HEK293 (cell line): ENCODE measurements at regions not wholly inside any gene's neighbourhood (a gene's known extent, or its start where the extent isn't known, plus 50 kb on each side); places are given as distances from the start of the nearest gene placed in this dataset.

Source experiments
- CTCF ChIA-PET: fragments of 350-600 bp; formaldehyde crosslinking; extraction: SDS; loops from one replicate; lab custom pipeline; 2021; ENCODE audit warnings: antibody characterized with exemption; lab: Yijun Ruan, JAX
- POLR2A ChIA-PET: fragments of 300-600 bp; formaldehyde crosslinking; extraction: SDS; loops from one replicate; lab custom pipeline; 2020; ENCODE audit warnings: antibody characterized with exemption, inconsistent platforms; lab: Yijun Ruan, JAX
- H3K27ac ChIP-seq: fragments of 200-500 bp; sonication (Bioruptor generic); 2 replicates; pipeline ENCODE4 v1.5.1; 2014; ENCODE audit warnings: low read depth, low read length, control low read depth, inconsistent platforms; ENCODE audit errors: extremely low read depth
- H3K36me3 ChIP-seq, 2 experiments: fragments of 200-500 bp in 1 of 2; sonication (Bioruptor generic) in 1 of 2; 1 replicate in 1 of 2; 2 replicates in 1 of 2; pipeline ENCODE4 v1.5.1; 2014 to 2017; ENCODE audit warnings: inconsistent platforms in 2 of 2, low read length in 2 of 2; ENCODE audit not compliant: control insufficient read depth in 2 of 2, insufficient read depth in 1 of 2
- H3K4me1 ChIP-seq: fragments of 200-500 bp; sonication (Bioruptor generic); 2 replicates; pipeline ENCODE4 v1.5.1; 2014; ENCODE audit warnings: mild to moderate bottlenecking, low read length, inconsistent platforms; ENCODE audit not compliant: control insufficient read depth, insufficient read depth
- H3K4me3 ChIP-seq: 2 replicates; pipeline ENCODE4 v1.5.1; 2011; ENCODE audit warnings: low read depth, mild to moderate bottlenecking, control low read depth, low read length, moderate library complexity
- H3K9me3 ChIP-seq: fragments of 200-500 bp; sonication (Bioruptor generic); 2 replicates; pipeline ENCODE4 v1.5.1; 2014; ENCODE audit warnings: low read depth, low read length, inconsistent platforms; ENCODE audit not compliant: control insufficient read depth, insufficient read depth
- PRDM2 ChIP-seq: fragments of 450-650 bp; formaldehyde crosslinking; IDR thresholded peaks from 2 replicates; pipeline ENCODE4 v1.5.1; 2016; ENCODE audit warnings: missing biosample characterization, missing genetic modification characterization, borderline replicate concordance
- REST ChIP-seq: fragments of 450-650 bp; formaldehyde crosslinking; IDR thresholded peaks from 2 replicates; pipeline ENCODE4 v1.5.1; 2016; ENCODE audit warnings: missing biosample characterization, missing genetic modification characterization
- SCRT2 ChIP-seq: fragments of 450-650 bp; formaldehyde crosslinking; IDR thresholded peaks from 2 replicates; pipeline ENCODE4 v1.5.1; 2016; ENCODE audit warnings: missing biosample characterization, missing genetic modification characterization
- YY1 ChIP-seq: fragments of 450-650 bp; formaldehyde crosslinking; IDR thresholded peaks from 2 replicates; pipeline ENCODE4 v1.5.1; 2018; ENCODE audit warnings: missing biosample characterization, missing genetic modification characterization
- YY2 ChIP-seq: fragments of 450-650 bp; formaldehyde crosslinking; IDR thresholded peaks from 2 replicates; pipeline ENCODE4 v1.5.1; 2016; ENCODE audit warnings: missing biosample characterization, missing genetic modification characterization
- ZBTB17 ChIP-seq: fragments of 450-650 bp; formaldehyde crosslinking; IDR thresholded peaks from 2 replicates; pipeline ENCODE4 v1.5.1; 2016; ENCODE audit warnings: missing biosample characterization, missing genetic modification characterization
- ZBTB49 ChIP-seq: fragments of 450-650 bp; formaldehyde crosslinking; IDR thresholded peaks from 2 replicates; pipeline ENCODE4 v1.5.1; 2016; ENCODE audit warnings: missing biosample characterization, missing genetic modification characterization, low read depth
- ZNF157 ChIP-seq: fragments of 450-650 bp; formaldehyde crosslinking; IDR thresholded peaks from 2 replicates; pipeline ENCODE4 v1.5.1; 2016; ENCODE audit warnings: missing biosample characterization, missing genetic modification characterization
- ZNF174 ChIP-seq: fragments of 450-650 bp; formaldehyde crosslinking; IDR thresholded peaks from 2 replicates; pipeline ENCODE4 v1.5.0; 2017; ENCODE audit warnings: missing biosample characterization, mild to moderate bottlenecking, missing genetic modification characterization
- ZNF280D ChIP-seq: fragments of 450-650 bp; formaldehyde crosslinking; IDR thresholded peaks from 2 replicates; pipeline ENCODE4 v1.5.1; 2016; ENCODE audit warnings: missing biosample characterization, missing genetic modification characterization
- ZNF292 ChIP-seq: fragments of 450-650 bp; formaldehyde crosslinking; IDR thresholded peaks from 2 replicates; pipeline ENCODE4 v1.5.1; 2016; ENCODE audit warnings: low read depth, missing biosample characterization, missing genetic modification characterization, borderline replicate concordance
- ZNF48 ChIP-seq: fragments of 450-650 bp; formaldehyde crosslinking; IDR thresholded peaks from 2 replicates; pipeline ENCODE4 v1.5.1; 2016; ENCODE audit warnings: missing biosample characterization, missing genetic modification characterization
- ZNF555 ChIP-seq: fragments of 450-650 bp; formaldehyde crosslinking; conservative IDR thresholded peaks from 2 replicates; pipeline ENCODE4 v1.5.1; 2017; ENCODE audit warnings: missing biosample characterization, mild to moderate bottlenecking, missing genetic modification characterization, inconsistent platforms
- ZNF560 ChIP-seq: fragments of 450-650 bp; formaldehyde crosslinking; IDR thresholded peaks from 2 replicates; pipeline ENCODE4 v1.5.1; 2017; ENCODE audit warnings: missing biosample characterization, missing genetic modification characterization, borderline replicate concordance
- ZNF626 ChIP-seq: fragments of 450-650 bp; sonication (Bioruptor Pico); formaldehyde crosslinking; IDR thresholded peaks from 2 replicates; pipeline ENCODE4 v1.5.1; 2018; ENCODE audit warnings: missing biosample characterization, missing genetic modification characterization, inconsistent platforms
- ZNF692 ChIP-seq: fragments of 450-650 bp; formaldehyde crosslinking; IDR thresholded peaks from 2 replicates; pipeline ENCODE4 v1.5.1; 2016; ENCODE audit warnings: missing biosample characterization, missing genetic modification characterization
- ZNF747 ChIP-seq: fragments of 450-650 bp; formaldehyde crosslinking; IDR thresholded peaks from 2 replicates; pipeline ENCODE4 v1.5.1; 2016; ENCODE audit warnings: missing biosample characterization, missing genetic modification characterization
- ZNF768 ChIP-seq: fragments of 450-650 bp; formaldehyde crosslinking; IDR thresholded peaks from 2 replicates; pipeline ENCODE4 v1.5.1; 2018; ENCODE audit warnings: missing biosample characterization, mild to moderate bottlenecking, missing genetic modification characterization
- ZNF830 ChIP-seq: fragments of 450-650 bp; IDR thresholded peaks from 2 replicates; pipeline ENCODE4 v1.5.0; 2018; ENCODE audit warnings: missing biosample characterization, missing genetic modification characterization, low read depth, mild to moderate bottlenecking, moderate library complexity

- Histone ChIP-seq H3K9me3 (no peaks in the 10 kb centered on the region), H3K4me1 (no peaks in the 10 kb centered on the region), H3K36me3 (no peaks in the 10 kb centered on the region), H3K4me3 (no peak overlapping the region), H3K27ac (no peak overlapping the region)
- ChIA-PET CTCF (no interaction called here), POLR2A (no interaction called here)
- no peak for TF ChIP-seq ZNF292 (tag by site-specific recombination)
- TF ChIP-seq ZBTB49 (tag by site-specific recombination) = no peak
- TF ChIP-seq ZNF626 (tag by site-specific recombination) = no peak
- TF ChIP-seq ZNF157 (tag by site-specific recombination) = no peak
- TF ChIP-seq YY2 (tag by site-specific recombination) = no peak
- no peak for TF ChIP-seq ZNF560 (tag by site-specific recombination)
- no peak for TF ChIP-seq SCRT2 (tag by site-specific recombination)
- TF ChIP-seq ZNF48 (tag by site-specific recombination) = no peak
- no peak for TF ChIP-seq YY1 (tag by site-specific recombination)
- no peak for TF ChIP-seq ZNF830 (tag by site-specific recombination)
These were observed 89.0 kb downstream of the NAF1 start for GRCh38 chr4:163077680-163078079.

GRCh38 chr4:163072222-163072621 lies 94.5 kb downstream of the NAF1 start:
- Histone ChIP-seq H3K36me3 (no peaks in the 10 kb centered on the region), H3K4me3 (no peak overlapping the region), H3K9me3 (no peaks in the 10 kb centered on the region), H3K27ac (no peak overlapping the region), H3K4me1 (no peaks in the 10 kb centered on the region)
- ChIA-PET CTCF (no interaction called here), POLR2A (no interaction called here)
- TF ChIP-seq ZBTB17 (tag by site-specific recombination) = no peak
- TF ChIP-seq PRDM2 = no peak
- TF ChIP-seq ZNF174 (tag by site-specific recombination) = no peak
- no peak for TF ChIP-seq ZNF555 (tag by site-specific recombination)
- no peak for TF ChIP-seq ZNF747 (tag by site-specific recombination)
- TF ChIP-seq ZNF692 (tag by site-specific recombination) = no peak
- TF ChIP-seq ZNF280D (tag by site-specific recombination) = no peak
- TF ChIP-seq ZNF768 (tag by site-specific recombination) = no peak
- TF ChIP-seq REST = no peak
